Activated CD8-positive, alpha-beta T cell treated with anti-CD3 and anti-CD28 coated beads for 36 hours (primary cell): ENCODE measurements at regions not wholly inside any gene's neighbourhood (a gene's known extent, or its start where the extent isn't known, plus 50 kb on each side); places are given as distances from the start of the nearest gene placed in this dataset.

Experiments
- ATAC-seq: fragments of 200-7000 bp; cut with Tn5 transposase; one replicate; pipeline ENCODE4 v1.10.0; 2021; ENCODE audit warnings: mild to moderate bottlenecking, moderate library complexity
- CTCF ChIA-PET: fragments of 350-600 bp; sonication (Branson Sonifier 250); formaldehyde crosslinking; loops from one replicate; lab custom pipeline; 2021; ENCODE audit warnings: antibody characterized with exemption; lab: Charles Lee
- POLR2A ChIA-PET: fragments of 350-600 bp; sonication (Branson Sonifier 250); formaldehyde crosslinking; loops from one replicate; lab custom pipeline; 2021; ENCODE audit warnings: antibody characterized with exemption; lab: Charles Lee
- DNase-seq: peaks from one replicate; pipeline ENCODE4 v3.0.0-alpha.2; 2020
- H3K27ac Mint-ChIP-seq: one replicate; pipeline ENCODE4 v1.8.0; 2021; ENCODE audit warnings: mild to moderate bottlenecking, mixed read lengths
- H3K27me3 Mint-ChIP-seq: one replicate; pipeline ENCODE4 v1.8.0; 2021; ENCODE audit warnings: mixed read lengths
- H3K36me3 Mint-ChIP-seq: one replicate; pipeline ENCODE4 v1.8.0; 2021; ENCODE audit warnings: low read depth, mixed read lengths
- H3K4me1 Mint-ChIP-seq: one replicate; pipeline ENCODE4 v1.8.0; 2021; ENCODE audit warnings: low read depth, mixed read lengths
- H3K4me3 Mint-ChIP-seq: one replicate; pipeline ENCODE4 v1.8.0; 2021; ENCODE audit warnings: mild to moderate bottlenecking, moderate library complexity, mixed read lengths
- H3K9me3 Mint-ChIP-seq: one replicate; pipeline ENCODE4 v1.8.0; 2021; ENCODE audit warnings: mixed read lengths
- CTCF ChIP-seq: fragments of 200-600 bp; IDR thresholded peaks from one replicate; pipeline ENCODE4 v1.8.0; 2022; ENCODE audit warnings: antibody characterized with exemption, mild to moderate bottlenecking
- intact Hi-C: fragments of 100-400 bp; cut with micrococcal nuclease; formaldehyde crosslinking; loops from one replicate; pipeline ENCODE4 v1.10.0; 2022

GRCh38 chr4:136000246-136000645 lies 1532.0 kb downstream of the PCDH18 start:
- TF ChIP-seq CTCF: no peak
- H3K36me3 Mint-ChIP-seq: no peaks in the 10 kb centered on the region
- no peak overlapping the region for H3K4me3 Mint-ChIP-seq
- DNase-seq (no peak), ATAC-seq (no peak)
- H3K4me1 Mint-ChIP-seq: no peaks in the 10 kb centered on the region
- peaks cover 5% of the 10 kb centered on the region for H3K9me3 Mint-ChIP-seq
- no peak overlapping the region for H3K27ac Mint-ChIP-seq
- H3K27me3 Mint-ChIP-seq: no peaks in the 10 kb centered on the region
- CTCF ChIA-PET: no interaction called here
- intact Hi-C loops: no loop called here
- POLR2A ChIA-PET: no interaction called here

- no peaks in the 10 kb centered on the region for H3K36me3 Mint-ChIP-seq
- ATAC-seq (no peak), DNase-seq (no peak)
- H3K4me3 Mint-ChIP-seq: no peak overlapping the region
- POLR2A ChIA-PET: no interaction called here
- H3K27ac Mint-ChIP-seq: no peak overlapping the region
- H3K27me3 Mint-ChIP-seq: no peaks in the 10 kb centered on the region
- no peak for TF ChIP-seq CTCF
- peaks cover 4% of the 10 kb centered on the region for H3K9me3 Mint-ChIP-seq
- intact Hi-C loops: no loop called here
- CTCF ChIA-PET: no interaction called here
- H3K4me1 Mint-ChIP-seq: no peaks in the 10 kb centered on the region
Measured at GRCh38 chr4:135994360-135994759, 1537.9 kb downstream of the PCDH18 start.

GRCh38 chr4:135976860-135977259 lies 1555.4 kb downstream of the PCDH18 start:
- POLR2A ChIA-PET: no interaction called here
- Mint-ChIP-seq H3K4me1 (no peaks in the 10 kb centered on the region), H3K27ac (no peak overlapping the region), H3K9me3 (peaks cover 2% of the 10 kb centered on the region), H3K4me3 (no peak overlapping the region), H3K27me3 (no peaks in the 10 kb centered on the region), H3K36me3 (no peaks in the 10 kb centered on the region)
- DNase-seq: no peak
- intact Hi-C loops: no loop called here
- TF ChIP-seq CTCF: no peak
- CTCF ChIA-PET: no interaction called here
- no peak for ATAC-seq

GRCh38 chr4:135966936-135967335 lies 1565.4 kb downstream of the PCDH18 start:
- DNase-seq (no peak), ATAC-seq (no peak)
- Mint-ChIP-seq H3K4me1 (no peaks in the 10 kb centered on the region), H3K4me3 (no peak overlapping the region), H3K36me3 (no peaks in the 10 kb centered on the region), H3K27ac (no peak overlapping the region), H3K9me3 (peaks cover 4% of the 10 kb centered on the region), H3K27me3 (no peaks in the 10 kb centered on the region)
- no peak for TF ChIP-seq CTCF
- ChIA-PET CTCF (no interaction called here), POLR2A (no interaction called here)
- intact Hi-C loops: no loop called here

- Mint-ChIP-seq H3K27ac (no peak overlapping the region), H3K4me1 (no peaks in the 10 kb centered on the region), H3K9me3 (peaks cover 8% of the 10 kb centered on the region), H3K36me3 (no peaks in the 10 kb centered on the region), H3K4me3 (no peak overlapping the region), H3K27me3 (no peaks in the 10 kb centered on the region)
- POLR2A ChIA-PET: no interaction called here
- CTCF ChIA-PET: no interaction called here
- no peak for TF ChIP-seq CTCF
- intact Hi-C loops: no loop called here
- ATAC-seq (no peak), DNase-seq (no peak)
Measured at GRCh38 chr4:135963009-135963408, 1569.3 kb downstream of the PCDH18 start.
